ENCODE measurements at regions not wholly inside any gene's neighbourhood (a gene's known extent, or its start where the extent isn't known, plus 50 kb on each side); places are given as distances from the start of the nearest gene placed in this dataset.

DNA sequence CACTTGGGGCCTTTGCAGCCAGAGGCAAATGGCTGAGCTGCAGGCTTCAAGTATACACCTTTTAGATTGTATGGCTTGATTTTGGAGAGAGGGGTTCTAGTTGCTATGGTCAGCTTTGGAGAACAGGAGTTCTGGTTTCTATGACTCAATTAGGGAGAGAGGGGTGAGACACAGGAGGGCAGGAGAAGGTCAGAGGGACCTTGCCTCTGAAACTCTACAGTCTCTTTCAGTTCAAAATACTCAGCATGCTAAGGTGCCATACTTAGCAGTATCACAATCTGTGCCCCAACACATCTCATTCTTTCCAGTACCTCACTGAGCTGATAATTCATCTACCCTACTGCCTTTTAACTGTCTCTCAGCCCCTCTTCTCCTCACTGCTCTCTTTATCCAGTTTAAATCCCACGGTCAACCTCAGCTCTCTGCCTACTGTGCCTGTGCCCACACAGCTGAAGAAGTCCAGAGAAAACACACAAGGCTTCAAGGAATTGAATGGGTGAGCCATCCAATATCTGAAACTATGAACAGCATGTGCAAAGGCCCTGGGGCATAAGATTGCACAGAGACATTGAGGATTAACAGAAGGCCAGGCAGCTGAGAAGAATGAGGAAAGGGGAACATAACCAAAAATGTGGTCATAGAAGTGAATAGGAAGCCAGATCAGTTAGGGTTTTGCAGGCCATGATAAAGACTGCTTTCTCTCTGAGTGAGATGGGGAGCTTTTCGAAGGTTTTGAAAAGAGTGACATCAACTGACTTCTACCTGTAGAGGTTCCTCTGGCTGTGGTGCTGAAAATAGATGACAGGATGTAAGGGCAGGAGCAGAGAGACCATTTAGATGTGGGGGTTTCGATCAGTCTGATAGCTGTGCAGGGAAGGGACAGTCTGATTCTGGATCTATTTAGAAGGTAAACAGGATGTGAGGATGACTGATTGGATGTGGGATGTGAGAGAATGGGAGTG is 54.5 kb upstream of the C3orf80 start:
- no peak for DNase-seq

DNA sequence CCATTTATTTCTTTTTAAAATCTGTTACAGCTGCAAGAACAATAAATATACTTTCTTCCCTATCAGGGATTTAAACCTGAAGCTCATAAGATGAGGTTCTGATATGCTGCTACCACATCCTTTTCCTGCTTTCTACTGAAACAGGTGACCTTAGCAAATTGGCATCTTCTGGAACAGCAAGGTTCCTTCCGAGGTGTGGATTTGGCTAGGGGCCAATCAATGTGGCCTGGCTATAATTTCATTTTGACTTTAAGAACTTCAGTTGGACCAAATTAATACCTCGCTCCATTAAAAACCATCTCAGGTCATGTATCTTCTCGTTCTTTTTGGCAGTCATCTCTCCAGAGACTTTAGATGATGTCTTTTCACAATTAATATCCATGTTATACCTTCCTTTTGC is 53.4 kb upstream of the C3orf80 start:
- no peak for DNase-seq

DNA sequence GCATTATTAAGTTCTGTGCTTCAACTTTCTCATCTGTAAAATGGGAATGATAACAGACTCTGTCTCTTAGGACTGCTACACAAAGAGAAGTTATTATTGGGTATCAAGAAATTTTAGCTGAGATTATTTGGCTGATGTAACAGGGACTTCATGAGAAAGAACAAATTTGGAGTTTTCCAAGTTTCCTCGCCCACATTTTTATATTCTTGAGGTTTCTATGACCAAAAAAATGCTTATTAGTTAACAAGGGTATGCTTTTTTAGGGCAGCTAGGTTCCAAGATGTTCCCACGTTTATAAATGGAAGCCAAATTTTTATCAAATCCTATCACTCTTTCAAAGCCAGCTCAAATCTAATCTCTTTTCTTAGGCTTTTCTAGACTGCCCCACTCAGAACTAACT is 50.6 kb upstream of the C3orf80 start:
- DNase-seq = no peak

Measured in activated CD4-positive, alpha-beta T cell treated with anti-CD3 and anti-CD28 coated beads, Interleukin-10, Interleukin-2, amounts not matched to agents 100 ng/mL and 50 ng/mL, durations not matched to agents 16 hours and 8 hours (primary cell).